HFFc6 (cell line): ENCODE measurements at regions not wholly inside any gene's neighbourhood (a gene's known extent, or its start where the extent isn't known, plus 50 kb on each side); places are given as distances from the start of the nearest gene placed in this dataset.

Experiments
- DNase-seq: peaks from one replicate; pipeline ENCODE4 v3.0.0-alpha.2; 2018
- H3K27ac Mint-ChIP-seq: 2 replicates; pipeline ENCODE4 v1.8.0; 2020; ENCODE audit warnings: mild to moderate bottlenecking, mixed read lengths
- H3K27me3 Mint-ChIP-seq: 2 replicates; pipeline ENCODE4 v1.8.0; 2021; ENCODE audit warnings: mild to moderate bottlenecking, moderate library complexity, mixed read lengths; ENCODE audit not compliant: insufficient read depth
- H3K36me3 Mint-ChIP-seq: 2 replicates; pipeline ENCODE4 v1.8.0; 2021; ENCODE audit warnings: low read depth, mixed read lengths
- H3K4me1 Mint-ChIP-seq: 2 replicates; pipeline ENCODE4 v1.8.0; 2020; ENCODE audit warnings: low read depth, mixed read lengths
- H3K4me3 Mint-ChIP-seq: 2 replicates; pipeline ENCODE4 v1.8.0; 2020; ENCODE audit warnings: mild to moderate bottlenecking, moderate library complexity, mixed read lengths
- H3K9me3 Mint-ChIP-seq: 2 replicates; pipeline ENCODE4 v1.8.0; 2020; ENCODE audit warnings: mild to moderate bottlenecking, mixed read lengths
- TF ChIP-seq, protein P1 (sequence below): fragments of 200-600 bp; sonication (generic); IDR thresholded peaks from 2 replicates; pipeline ENCODE4 v1.5.0; 2021; ENCODE audit warnings: antibody characterized with exemption, mild to moderate bottlenecking

DNA sequence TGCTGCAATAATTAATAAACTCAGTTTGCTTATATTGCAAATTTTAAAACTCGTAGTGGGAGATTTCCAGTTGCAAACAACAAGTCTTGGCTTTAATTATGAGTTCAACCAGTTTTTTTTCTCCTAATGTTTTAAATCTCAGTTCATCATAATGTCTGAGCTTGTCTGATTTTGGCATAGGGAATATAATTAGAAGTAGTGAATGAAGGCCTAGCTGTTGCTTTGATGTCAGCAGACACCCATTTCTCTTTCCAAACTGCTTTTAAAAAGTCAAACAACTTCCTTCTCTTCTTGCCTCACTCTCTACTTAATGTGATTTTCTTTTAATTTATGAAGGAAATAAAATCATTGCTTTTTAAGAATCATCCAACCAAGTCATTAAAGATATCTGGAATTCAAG lies 1462.1 kb downstream of the DPP10 start:
- H3K27ac Mint-ChIP-seq, result no peak overlapping the region
- no peak for DNase-seq
- TF ChIP-seq, protein P1, sequence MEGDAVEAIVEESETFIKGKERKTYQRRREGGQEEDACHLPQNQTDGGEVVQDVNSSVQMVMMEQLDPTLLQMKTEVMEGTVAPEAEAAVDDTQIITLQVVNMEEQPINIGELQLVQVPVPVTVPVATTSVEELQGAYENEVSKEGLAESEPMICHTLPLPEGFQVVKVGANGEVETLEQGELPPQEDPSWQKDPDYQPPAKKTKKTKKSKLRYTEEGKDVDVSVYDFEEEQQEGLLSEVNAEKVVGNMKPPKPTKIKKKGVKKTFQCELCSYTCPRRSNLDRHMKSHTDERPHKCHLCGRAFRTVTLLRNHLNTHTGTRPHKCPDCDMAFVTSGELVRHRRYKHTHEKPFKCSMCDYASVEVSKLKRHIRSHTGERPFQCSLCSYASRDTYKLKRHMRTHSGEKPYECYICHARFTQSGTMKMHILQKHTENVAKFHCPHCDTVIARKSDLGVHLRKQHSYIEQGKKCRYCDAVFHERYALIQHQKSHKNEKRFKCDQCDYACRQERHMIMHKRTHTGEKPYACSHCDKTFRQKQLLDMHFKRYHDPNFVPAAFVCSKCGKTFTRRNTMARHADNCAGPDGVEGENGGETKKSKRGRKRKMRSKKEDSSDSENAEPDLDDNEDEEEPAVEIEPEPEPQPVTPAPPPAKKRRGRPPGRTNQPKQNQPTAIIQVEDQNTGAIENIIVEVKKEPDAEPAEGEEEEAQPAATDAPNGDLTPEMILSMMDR, result no peak
- H3K36me3 Mint-ChIP-seq, result no peaks in the 10 kb centered on the region
- H3K27me3 Mint-ChIP-seq, result no peaks in the 10 kb centered on the region
- peaks cover 31% of the 10 kb centered on the region for H3K9me3 Mint-ChIP-seq
- H3K4me1 Mint-ChIP-seq, result no peaks in the 10 kb centered on the region
- no peak overlapping the region for H3K4me3 Mint-ChIP-seq

DNA sequence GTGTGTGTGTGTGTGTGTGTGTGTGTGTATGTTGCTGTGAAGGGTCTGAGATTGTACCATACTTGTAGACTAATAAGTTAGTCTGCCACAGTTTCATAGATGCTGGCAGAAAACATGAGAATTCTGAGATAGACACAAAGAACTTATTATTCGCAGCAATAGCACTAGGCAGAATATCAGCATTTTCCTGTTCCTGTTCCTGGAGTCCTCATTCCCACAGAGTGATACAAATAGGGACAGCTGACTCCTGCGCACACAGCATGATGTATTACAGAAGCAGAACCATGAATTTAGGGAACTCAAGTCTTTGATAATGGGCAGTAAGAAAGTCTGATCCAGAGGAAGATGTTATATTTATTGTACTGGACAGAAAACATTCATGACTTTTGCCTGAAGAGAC lies 1466.3 kb downstream of the DPP10 start:
- Mint-ChIP-seq H3K27me3 (no peaks in the 10 kb centered on the region), H3K4me3 (no peak overlapping the region), H3K9me3 (peaks cover 15% of the 10 kb centered on the region), H3K27ac (no peak overlapping the region), H3K4me1 (no peaks in the 10 kb centered on the region), H3K36me3 (no peaks in the 10 kb centered on the region)
- TF ChIP-seq, protein P1, result no peak
- DNase-seq, result no peak

DNA sequence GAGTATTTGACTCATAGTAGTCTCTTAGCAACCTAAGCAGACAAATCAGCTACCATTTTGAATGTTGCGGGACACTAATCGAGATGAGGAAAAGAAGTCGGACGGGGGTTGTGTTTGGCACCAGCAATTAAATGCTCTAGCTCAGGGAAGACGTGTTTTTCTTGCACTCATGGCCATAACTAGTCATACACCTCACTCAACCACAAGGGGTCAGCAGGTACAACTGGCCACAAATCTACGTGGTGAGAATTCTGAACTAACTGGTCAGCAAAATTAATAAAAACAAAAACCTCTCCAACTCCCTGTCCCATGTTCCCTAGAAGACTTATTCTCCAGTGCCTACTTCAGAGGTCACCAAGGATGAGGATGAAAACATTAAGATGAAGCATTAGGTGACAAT lies 1467.8 kb downstream of the DPP10 start:
- no peak for DNase-seq
- Mint-ChIP-seq H3K27ac (no peak overlapping the region), H3K4me3 (no peak overlapping the region), H3K27me3 (no peaks in the 10 kb centered on the region; the same call in 1 of the 2 replicates), H3K36me3 (no peaks in the 10 kb centered on the region), H3K9me3 (peaks cover 16% of the 10 kb centered on the region), H3K4me1 (no peaks in the 10 kb centered on the region)
- TF ChIP-seq, protein P1, result no peak; the same call in 1 of the 2 replicates

DNA sequence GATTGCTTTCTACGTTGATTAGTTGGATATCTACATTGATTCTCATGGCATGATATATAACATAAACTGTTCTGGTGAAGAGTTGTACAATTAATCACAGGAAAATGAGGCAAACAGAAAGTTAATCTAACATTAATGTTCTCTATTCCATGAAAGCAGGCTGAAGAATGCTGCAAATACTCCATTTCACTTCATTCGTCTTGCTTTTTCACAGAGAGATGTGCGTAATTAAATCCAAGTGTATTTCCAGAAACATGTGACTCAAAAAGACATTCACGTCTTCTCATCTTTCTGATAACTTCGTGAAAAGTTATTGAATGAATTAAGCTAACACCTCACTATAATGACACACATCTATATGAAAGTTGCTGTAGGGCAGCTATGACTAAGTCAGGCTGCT lies 1471.5 kb downstream of the DPP10 start:
- Mint-ChIP-seq H3K4me3 (no peak overlapping the region), H3K36me3 (no peaks in the 10 kb centered on the region), H3K27ac (no peak overlapping the region), H3K9me3 (peaks cover 8% of the 10 kb centered on the region), H3K27me3 (no peaks in the 10 kb centered on the region; the same call in 1 of the 2 replicates), H3K4me1 (no peaks in the 10 kb centered on the region)
- TF ChIP-seq, protein P1, result no peak
- DNase-seq, result no peak

DNA sequence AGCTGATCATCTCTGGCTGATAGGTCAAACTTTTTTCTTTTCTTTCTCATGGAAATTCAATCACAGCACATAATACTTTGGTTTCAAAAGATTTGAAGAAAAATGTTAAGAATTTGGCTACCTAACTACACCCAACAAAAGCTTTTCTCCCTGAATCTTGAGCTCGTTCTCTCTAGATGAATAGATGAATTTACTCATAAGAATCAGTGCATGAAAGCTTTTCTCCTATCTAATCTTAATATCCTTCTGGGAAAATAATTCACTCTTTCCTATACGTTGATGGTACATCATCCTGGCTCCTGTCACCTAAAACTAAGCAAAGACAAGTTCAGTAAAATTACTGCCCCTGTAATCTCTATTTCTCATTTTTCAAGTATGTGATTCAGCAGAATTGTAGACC lies 1479.1 kb downstream of the DPP10 start:
- Mint-ChIP-seq H3K27me3 (peaks cover 1% of the 10 kb centered on the region; the same call in 1 of the 2 replicates), H3K36me3 (no peaks in the 10 kb centered on the region), H3K4me3 (no peak overlapping the region), H3K4me1 (no peaks in the 10 kb centered on the region), H3K9me3 (peaks cover 33% of the 10 kb centered on the region), H3K27ac (no peak overlapping the region)
- no peak for DNase-seq
- TF ChIP-seq, protein P1, result no peak

DNA sequence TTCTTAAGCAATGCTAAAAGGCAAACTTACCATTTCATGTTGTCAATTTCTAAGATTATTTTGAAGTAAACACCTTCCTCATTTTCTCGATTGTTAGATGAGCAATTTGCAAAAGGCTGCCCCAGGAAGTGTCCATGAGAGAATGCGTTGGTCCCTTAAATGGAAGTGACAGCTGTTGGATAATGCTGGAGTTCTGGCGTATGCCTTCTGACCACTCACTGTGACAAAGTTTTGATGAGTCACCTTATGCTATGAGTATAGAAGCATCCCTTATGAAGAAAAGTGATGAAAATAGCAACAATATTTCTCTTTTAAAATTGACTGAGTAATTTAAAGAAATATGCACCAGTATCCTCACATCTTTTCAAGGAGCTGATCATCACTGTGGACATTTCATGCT lies 1497.5 kb downstream of the DPP10 start:
- DNase-seq, result no peak
- TF ChIP-seq, protein P1, result no peak
- H3K27ac Mint-ChIP-seq, result no peak overlapping the region
- H3K36me3 Mint-ChIP-seq, result no peaks in the 10 kb centered on the region
- peaks cover 39% of the 10 kb centered on the region for H3K9me3 Mint-ChIP-seq
- H3K27me3 Mint-ChIP-seq, result no peaks in the 10 kb centered on the region
- H3K4me3 Mint-ChIP-seq, result no peak overlapping the region
- no peaks in the 10 kb centered on the region for H3K4me1 Mint-ChIP-seq
